Erythroblast (primary cell): ENCODE measurements at regions not wholly inside any gene's neighbourhood (a gene's known extent, or its start where the extent isn't known, plus 50 kb on each side); places are given as distances from the start of the nearest gene placed in this dataset.

Experiments used
- GATA1 ChIP-seq: IDR thresholded peaks from 2 replicates; pipeline ENCODE4 v1.6.1; 2011; ENCODE audit warnings: low read depth, mild to moderate bottlenecking, control low read depth, low read length, moderate library complexity
- POLR2A ChIP-seq: IDR thresholded peaks from 2 replicates; pipeline ENCODE4 v1.6.1; 2011; ENCODE audit warnings: mild to moderate bottlenecking, low read length

DNA sequence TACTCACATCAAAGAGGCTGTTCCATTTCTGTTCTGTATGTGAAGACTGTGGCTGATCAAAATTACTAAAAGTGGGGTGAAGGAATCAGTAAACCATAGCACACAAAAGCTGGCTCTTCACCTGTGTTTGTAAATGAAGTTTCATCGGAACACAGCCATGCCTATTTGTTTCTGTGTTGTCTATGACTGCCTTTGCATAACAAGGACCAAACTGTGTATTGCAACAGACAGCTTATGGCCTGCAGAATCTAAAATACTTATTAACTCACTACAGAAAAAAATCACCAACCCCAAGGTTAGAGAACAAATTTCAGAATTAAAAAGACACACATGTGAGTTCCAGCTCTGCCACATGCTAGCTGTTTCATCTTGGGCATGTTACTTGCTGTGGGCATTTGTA is 163.9 kb downstream of the LYPLAL1 start:
- TF ChIP-seq POLR2A = no peak
- TF ChIP-seq GATA1 = no peak
